C4-2B (cell line): ENCODE measurements at regions not wholly inside any gene's neighbourhood (a gene's known extent, or its start where the extent isn't known, plus 50 kb on each side); places are given as distances from the start of the nearest gene placed in this dataset.
"Not testable (repeated sequence)": the region's sequence is repeated elsewhere in the genome, so short reads cannot be mapped to it uniquely, and the experiment has no call there.

Experiments used
- CTCF ChIP-seq: fragments of 450-650 bp; conservative IDR thresholded peaks from 2 replicates; pipeline ENCODE4 v1.5.1; 2017; ENCODE audit warnings: mild to moderate bottlenecking
- ZFX ChIP-seq: fragments of 450-650 bp; IDR thresholded peaks from 2 replicates; pipeline ENCODE4 v1.6.1; 2017

GRCh38 chr9:42821468-42821867 lies 638.0 kb downstream of the SPATA31A6 start:
- not testable (repeated sequence) for TF ChIP-seq CTCF, ZFX
